Activated naive CD8-positive, alpha-beta T cell treated with anti-CD3 and anti-CD28 coated beads, Interleukin-2, amount 10 ng/mL, durations not matched to agents 7 days and 5 days (primary cell): ENCODE measurements at regions not wholly inside any gene's neighbourhood (a gene's known extent, or its start where the extent isn't known, plus 50 kb on each side); places are given as distances from the start of the nearest gene placed in this dataset.
"Not testable (repeated sequence)": the region's sequence is repeated elsewhere in the genome, so short reads cannot be mapped to it uniquely, and the experiment has no call there.

Experiments used
- ATAC-seq: fragments of 150-1000 bp; cut with Tn5 transposase; one replicate; pipeline ENCODE4 v1.10.0; 2021; ENCODE audit warnings: low read depth, moderate library complexity
- POLR2A ChIA-PET: fragments of 350-600 bp; sonication (Branson Sonifier 250); formaldehyde crosslinking; loops from one replicate; lab custom pipeline; 2021; ENCODE audit warnings: antibody characterized with exemption; lab: Charles Lee
- DNase-seq: peaks from one replicate; pipeline ENCODE4 v3.0.0; 2021
- H3K27ac Mint-ChIP-seq: one replicate; pipeline ENCODE4 v1.8.0; 2022; ENCODE audit warnings: mild to moderate bottlenecking, mixed read lengths
- H3K27me3 Mint-ChIP-seq: one replicate; pipeline ENCODE4 v1.8.0; 2022; ENCODE audit warnings: mild to moderate bottlenecking, moderate library complexity, mixed read lengths
- H3K36me3 Mint-ChIP-seq: one replicate; pipeline ENCODE4 v1.8.0; 2021; ENCODE audit warnings: mild to moderate bottlenecking, mixed read lengths
- H3K4me1 Mint-ChIP-seq: one replicate; pipeline ENCODE4 v1.8.0; 2021; ENCODE audit warnings: mixed read lengths
- H3K4me3 Mint-ChIP-seq: one replicate; pipeline ENCODE4 v1.8.0; 2022; ENCODE audit warnings: mild to moderate bottlenecking, moderate library complexity, mixed read lengths
- H3K9me3 Mint-ChIP-seq: one replicate; pipeline ENCODE4 v1.8.0; 2021; ENCODE audit warnings: mixed read lengths

DNA sequence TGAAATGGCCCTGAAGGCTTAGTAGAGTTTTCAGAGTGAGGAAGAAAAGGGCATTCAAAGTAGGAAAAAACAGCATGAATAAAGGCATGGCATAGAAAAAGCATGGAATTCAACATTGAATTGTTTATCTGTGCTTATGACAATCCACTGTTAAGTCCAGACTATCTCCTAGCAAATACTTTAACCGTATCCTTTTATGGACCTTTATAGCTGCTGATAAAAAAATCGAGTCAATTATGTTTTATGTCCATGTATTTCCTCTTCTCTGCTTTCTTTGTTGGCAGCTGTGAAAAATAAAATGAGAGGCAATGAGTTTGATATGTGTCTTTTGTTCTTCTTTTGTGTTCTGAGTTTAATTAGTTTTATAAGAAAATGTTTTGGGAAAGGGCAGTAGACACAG lies 70.4 kb downstream of the TDRD15 start:
- ATAC-seq = no peak
- no peak overlapping the region for H3K4me3 Mint-ChIP-seq
- no peaks in the 10 kb centered on the region for H3K9me3 Mint-ChIP-seq
- no peak for DNase-seq
- H3K36me3 Mint-ChIP-seq = no peaks in the 10 kb centered on the region
- no peaks in the 10 kb centered on the region for H3K27me3 Mint-ChIP-seq
- H3K4me1 Mint-ChIP-seq = no peaks in the 10 kb centered on the region
- no peak overlapping the region for H3K27ac Mint-ChIP-seq
- POLR2A ChIA-PET = no interaction called here

DNA sequence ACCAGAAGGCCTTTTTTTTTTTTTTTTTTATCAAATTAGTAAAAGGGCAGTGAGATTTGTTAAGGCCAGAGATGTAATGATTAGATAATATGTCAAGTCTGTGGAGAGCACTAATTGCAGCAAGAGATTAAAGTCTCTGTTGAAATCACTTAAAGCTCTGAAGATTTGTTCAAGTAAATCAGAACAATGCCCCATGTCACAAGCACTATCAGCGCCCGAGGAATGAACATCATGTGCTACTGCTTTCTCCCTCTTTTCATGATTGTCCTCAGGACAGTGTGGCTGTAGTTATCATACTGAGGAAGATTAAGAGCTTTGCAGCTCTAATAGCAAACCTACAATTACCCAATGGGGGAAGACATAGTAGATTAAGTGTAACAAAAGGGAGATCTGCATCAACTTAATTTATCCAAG lies 71.1 kb downstream of the TDRD15 start:
- Mint-ChIP-seq H3K27ac (no peak overlapping the region), H3K36me3 (no peaks in the 10 kb centered on the region), H3K27me3 (no peaks in the 10 kb centered on the region), H3K4me3 (no peak overlapping the region), H3K4me1 (no peaks in the 10 kb centered on the region), H3K9me3 (no peaks in the 10 kb centered on the region)
- POLR2A ChIA-PET = no interaction called here
- DNase-seq (no peak), ATAC-seq (no peak)

GRCh38 chr2:21195326-21195725 lies 71.6 kb downstream of the TDRD15 start:
- H3K27ac Mint-ChIP-seq = no peak overlapping the region
- H3K36me3 Mint-ChIP-seq = no peaks in the 10 kb centered on the region
- DNase-seq = no peak
- no peaks in the 10 kb centered on the region for H3K9me3 Mint-ChIP-seq
- H3K4me3 Mint-ChIP-seq = no peak overlapping the region
- ATAC-seq = no peak
- no peaks in the 10 kb centered on the region for H3K27me3 Mint-ChIP-seq
- POLR2A ChIA-PET = no interaction called here
- H3K4me1 Mint-ChIP-seq = no peaks in the 10 kb centered on the region

- POLR2A ChIA-PET = no interaction called here
- H3K36me3 Mint-ChIP-seq = no peaks in the 10 kb centered on the region
- no peak for DNase-seq
- H3K9me3 Mint-ChIP-seq = no peaks in the 10 kb centered on the region
- no peak for ATAC-seq
- no peaks in the 10 kb centered on the region for H3K4me1 Mint-ChIP-seq
- no peak overlapping the region for H3K4me3 Mint-ChIP-seq
- no peaks in the 10 kb centered on the region for H3K27me3 Mint-ChIP-seq
- H3K27ac Mint-ChIP-seq = no peak overlapping the region
These were observed 74.9 kb downstream of the TDRD15 start for GRCh38 chr2:21198637-21199036.

GRCh38 chr2:21203976-21204375 lies 80.2 kb downstream of the TDRD15 start:
- no peak overlapping the region for H3K4me3 Mint-ChIP-seq
- DNase-seq (no peak), ATAC-seq (no peak)
- H3K9me3 Mint-ChIP-seq = no peaks in the 10 kb centered on the region
- POLR2A ChIA-PET = no interaction called here
- H3K36me3 Mint-ChIP-seq = no peaks in the 10 kb centered on the region
- H3K27ac Mint-ChIP-seq = no peak overlapping the region
- no peaks in the 10 kb centered on the region for H3K4me1 Mint-ChIP-seq
- H3K27me3 Mint-ChIP-seq = no peaks in the 10 kb centered on the region

- H3K27me3 Mint-ChIP-seq, H3K9me3 Mint-ChIP-seq, H3K4me1 Mint-ChIP-seq, DNase-seq, ATAC-seq, H3K4me3 Mint-ChIP-seq, POLR2A ChIA-PET, H3K36me3 Mint-ChIP-seq, H3K27ac Mint-ChIP-seq: not testable (repeated sequence)
These were observed 90.3 kb downstream of the TDRD15 start for GRCh38 chr2:21214085-21214484.

- H3K36me3 Mint-ChIP-seq = no peaks in the 10 kb centered on the region
- H3K27me3 Mint-ChIP-seq = no peaks in the 10 kb centered on the region
- POLR2A ChIA-PET = no interaction called here
- no peak overlapping the region for H3K27ac Mint-ChIP-seq
- no peaks in the 10 kb centered on the region for H3K4me1 Mint-ChIP-seq
- no peaks in the 10 kb centered on the region for H3K9me3 Mint-ChIP-seq
- DNase-seq (no peak), ATAC-seq (no peak)
- no peak overlapping the region for H3K4me3 Mint-ChIP-seq
These were observed 93.7 kb downstream of the TDRD15 start for GRCh38 chr2:21217442-21217841.

GRCh38 chr2:21220930-21221329 lies 97.2 kb downstream of the TDRD15 start:
- Mint-ChIP-seq H3K4me3 (no peak overlapping the region), H3K36me3 (no peaks in the 10 kb centered on the region), H3K27ac (no peak overlapping the region), H3K4me1 (no peaks in the 10 kb centered on the region), H3K9me3 (no peaks in the 10 kb centered on the region), H3K27me3 (no peaks in the 10 kb centered on the region)
- POLR2A ChIA-PET = no interaction called here
- DNase-seq = no peak
- no peak for ATAC-seq

- H3K4me1 Mint-ChIP-seq = no peaks in the 10 kb centered on the region
- H3K36me3 Mint-ChIP-seq = no peaks in the 10 kb centered on the region
These were observed 99.8 kb downstream of the TDRD15 start for GRCh38 chr2:21223618-21224017.

DNA sequence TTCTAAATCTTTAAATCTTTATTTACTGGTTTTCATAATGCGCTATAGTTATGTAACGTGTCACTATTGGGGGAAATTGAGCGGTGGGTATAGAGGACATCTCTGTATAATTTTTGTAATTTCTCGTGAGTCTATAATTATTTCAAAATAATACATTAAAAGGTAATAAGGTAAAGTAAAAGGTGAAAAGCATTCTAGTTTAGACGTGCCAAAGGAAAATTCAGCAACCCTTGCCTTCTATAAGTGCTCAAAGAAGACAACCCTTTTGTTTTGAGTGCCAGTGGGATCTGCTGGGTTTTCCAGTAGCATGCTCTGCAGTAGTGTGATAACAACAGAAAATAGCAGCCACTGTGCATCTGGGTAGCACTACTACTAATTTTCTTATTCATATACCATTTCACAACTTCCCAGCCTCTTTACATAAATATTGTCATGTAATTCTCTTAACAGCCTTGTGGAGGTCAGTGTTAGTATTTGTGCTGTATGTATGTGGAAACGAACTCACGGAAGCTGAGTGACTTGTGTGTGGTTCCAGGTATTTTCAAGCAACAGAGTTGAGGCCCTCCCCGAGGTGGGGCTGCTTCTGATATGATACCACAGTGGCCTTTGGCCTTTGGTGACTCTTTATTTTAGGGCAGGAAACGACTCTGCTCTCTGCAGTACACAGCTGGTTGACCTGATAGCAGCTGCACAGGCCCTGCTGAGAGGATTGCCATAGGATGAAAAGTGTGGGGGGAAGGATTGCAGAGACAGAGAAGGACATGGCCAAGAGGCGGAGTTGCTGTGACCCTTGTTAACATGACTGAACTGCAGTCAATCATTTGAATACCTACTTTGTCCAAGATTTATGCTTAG lies 104.5 kb downstream of the TDRD15 start:
- Mint-ChIP-seq H3K27me3 (no peaks in the 10 kb centered on the region), H3K27ac (no peak overlapping the region), H3K9me3 (no peaks in the 10 kb centered on the region), H3K4me1 (no peaks in the 10 kb centered on the region), H3K4me3 (no peak overlapping the region), H3K36me3 (no peaks in the 10 kb centered on the region)
- POLR2A ChIA-PET = no interaction called here
- ATAC-seq = no peak
- DNase-seq = no peak

More at GRCh38 chr2:21223618-21224017, 99.8 kb downstream of the TDRD15 start:
- DNase-seq (no peak), ATAC-seq (no peak)
- H3K27ac Mint-ChIP-seq = no peak overlapping the region
- H3K4me3 Mint-ChIP-seq = no peak overlapping the region
- H3K27me3 Mint-ChIP-seq = no peaks in the 10 kb centered on the region
- H3K9me3 Mint-ChIP-seq = no peaks in the 10 kb centered on the region
- POLR2A ChIA-PET = no interaction called here

- DNase-seq (no peak), ATAC-seq (no peak)
- POLR2A ChIA-PET = no interaction called here
- Mint-ChIP-seq H3K27me3 (no peaks in the 10 kb centered on the region), H3K4me1 (no peaks in the 10 kb centered on the region), H3K4me3 (no peak overlapping the region), H3K27ac (no peak overlapping the region), H3K9me3 (no peaks in the 10 kb centered on the region), H3K36me3 (no peaks in the 10 kb centered on the region)
These were observed 105.5 kb downstream of the TDRD15 start for GRCh38 chr2:21229302-21229701.

- H3K4me1 Mint-ChIP-seq = no peaks in the 10 kb centered on the region
- no peak overlapping the region for H3K4me3 Mint-ChIP-seq
- ATAC-seq (no peak), DNase-seq (no peak)
- no peaks in the 10 kb centered on the region for H3K27me3 Mint-ChIP-seq
- POLR2A ChIA-PET = no interaction called here
- H3K36me3 Mint-ChIP-seq = no peaks in the 10 kb centered on the region
- no peaks in the 10 kb centered on the region for H3K9me3 Mint-ChIP-seq
- H3K27ac Mint-ChIP-seq = no peak overlapping the region
These were observed 106.4 kb downstream of the TDRD15 start for GRCh38 chr2:21230140-21230539.

DNA sequence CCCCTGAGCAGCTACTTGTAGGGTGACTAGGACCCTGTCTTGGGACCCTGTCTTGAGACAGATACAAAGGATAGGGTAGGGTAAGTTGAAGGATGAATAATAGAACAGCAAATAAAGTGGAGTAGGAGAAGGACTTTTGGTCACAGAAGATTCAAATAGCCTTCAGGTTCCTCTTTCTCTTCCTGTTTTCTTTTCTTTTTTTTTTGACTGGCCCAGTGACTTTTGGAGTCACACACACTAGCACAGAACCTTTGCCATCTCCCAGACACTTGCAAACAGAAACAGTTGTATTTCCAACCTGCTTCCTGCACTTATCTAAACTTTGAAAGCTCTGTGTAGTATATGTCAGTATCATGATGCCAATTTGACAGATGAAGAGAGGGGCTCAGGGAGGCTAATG lies 108.2 kb downstream of the TDRD15 start:
- H3K9me3 Mint-ChIP-seq = no peaks in the 10 kb centered on the region
- no peaks in the 10 kb centered on the region for H3K36me3 Mint-ChIP-seq
- no peak overlapping the region for H3K4me3 Mint-ChIP-seq
- H3K27me3 Mint-ChIP-seq = no peaks in the 10 kb centered on the region
- no peak overlapping the region for H3K27ac Mint-ChIP-seq
- DNase-seq = no peak
- no peak for ATAC-seq
- POLR2A ChIA-PET = no interaction called here
- H3K4me1 Mint-ChIP-seq = no peaks in the 10 kb centered on the region

- H3K4me1 Mint-ChIP-seq = no peaks in the 10 kb centered on the region
- H3K27me3 Mint-ChIP-seq = no peaks in the 10 kb centered on the region
- H3K36me3 Mint-ChIP-seq = no peaks in the 10 kb centered on the region
- no peak for ATAC-seq
- H3K27ac Mint-ChIP-seq = no peak overlapping the region
- no peak for DNase-seq
- H3K9me3 Mint-ChIP-seq = no peaks in the 10 kb centered on the region
- POLR2A ChIA-PET = no interaction called here
- no peak overlapping the region for H3K4me3 Mint-ChIP-seq
These were observed 109.4 kb downstream of the TDRD15 start for GRCh38 chr2:21233194-21233593.
